DND-41 (cell line): ENCODE measurements at regions not wholly inside any gene's neighbourhood (a gene's known extent, or its start where the extent isn't known, plus 50 kb on each side); places are given as distances from the start of the nearest gene placed in this dataset.

Experiments
- ATAC-seq: fragments of 200-7000 bp; cut with Tn5 transposase; 3 replicates; pipeline ENCODE4 v1.9.1; 2021; ENCODE audit warnings: low read depth; ENCODE audit not compliant: insufficient read depth
- DNase-seq: peaks from one replicate; pipeline ENCODE4 v3.0.0-alpha.2; 2020
- H2AFZ ChIP-seq: 2 replicates; pipeline ENCODE4 v1.6.0; 2012; ENCODE audit warnings: low read depth, low read length
- H3K27ac ChIP-seq: 2 replicates; pipeline ENCODE4 v1.5.1; 2012; ENCODE audit warnings: low read length, inconsistent platforms
- H3K27me3 ChIP-seq: fragments of 200-600 bp; sonication (generic); 2 replicates; pipeline ENCODE4 v1.6.0; 2012; ENCODE audit warnings: low read length, mild to moderate bottlenecking, inconsistent platforms; ENCODE audit not compliant: insufficient read depth, poor library complexity
- H3K36me3 ChIP-seq: 2 replicates; pipeline ENCODE4 v1.5.1; 2012; ENCODE audit warnings: low read length, inconsistent platforms; ENCODE audit not compliant: insufficient read depth
- H3K4me1 ChIP-seq: 2 replicates; pipeline ENCODE4 v1.5.1; 2012; ENCODE audit warnings: mild to moderate bottlenecking, low read length; ENCODE audit not compliant: insufficient read depth
- H3K4me2 ChIP-seq: 2 replicates; pipeline ENCODE4 v1.6.0; 2012; ENCODE audit warnings: mild to moderate bottlenecking, moderate library complexity, low read length, inconsistent platforms; ENCODE audit not compliant: insufficient read depth
- H3K4me3 ChIP-seq, 2 experiments: fragments of 200-600 bp in 1 of 2; shearing (Covaris generic) in 1 of 2; 2 replicates each; pipeline ENCODE4 v1.5.1; 2012 to 2016; ENCODE audit warnings: inconsistent platforms in 2 of 2, low read length in 2 of 2, mild to moderate bottlenecking in 2 of 2, low read depth in 1 of 2, moderate library complexity in 1 of 2
- H3K79me2 ChIP-seq: 2 replicates; pipeline ENCODE4 v1.6.0; 2012; ENCODE audit warnings: low read length, inconsistent platforms; ENCODE audit not compliant: insufficient read depth
- H3K9ac ChIP-seq: 2 replicates; pipeline ENCODE4 v1.6.0; 2012; ENCODE audit warnings: low read depth, mild to moderate bottlenecking, inconsistent platforms, low read length, moderate library complexity
- H3K9me3 ChIP-seq: 2 replicates; pipeline ENCODE4 v1.5.1; 2012; ENCODE audit warnings: low read length, moderate library complexity, mild to moderate bottlenecking, inconsistent platforms; ENCODE audit not compliant: insufficient read depth, severe bottlenecking
- H4K20me1 ChIP-seq: 2 replicates; pipeline ENCODE4 v1.6.0; 2012; ENCODE audit warnings: low read length; ENCODE audit not compliant: insufficient read depth
- CTCF ChIP-seq: IDR thresholded peaks from 2 replicates; pipeline ENCODE4 v1.5.1; 2012; ENCODE audit warnings: borderline replicate concordance, low read length, moderate library complexity, mild to moderate bottlenecking; ENCODE audit not compliant: poor library complexity, severe bottlenecking; ENCODE audit errors: extremely low read depth
- EZH2 ChIP-seq: IDR thresholded peaks from 3 replicates; pipeline ENCODE4 v1.6.1; 2012; ENCODE audit warnings: borderline replicate concordance, low read depth, mild to moderate bottlenecking, moderate library complexity, low read length, inconsistent platforms; ENCODE audit not compliant: severe bottlenecking

- Histone ChIP-seq H2AFZ (no peak overlapping the region), H3K4me2 (no peak overlapping the region)
These were observed 93.2 kb downstream of the GASK1B start for GRCh38 chr4:158079661-158080060.

GRCh38 chr4:158077835-158078234 lies 95.0 kb downstream of the GASK1B start:
- H3K9me3 ChIP-seq = no peaks in the 10 kb centered on the region
- H3K36me3 ChIP-seq = no peaks in the 10 kb centered on the region
- H2AFZ ChIP-seq = no peak overlapping the region
- H3K27me3 ChIP-seq = no peaks in the 10 kb centered on the region
- H4K20me1 ChIP-seq = no peaks in the 10 kb centered on the region
- ATAC-seq (no peak), DNase-seq (no peak)
- no peaks in the 10 kb centered on the region for H3K79me2 ChIP-seq
- H3K4me3 ChIP-seq = no peak overlapping the region
- no peak overlapping the region for H3K4me2 ChIP-seq
- H3K27ac ChIP-seq = no peak overlapping the region
- TF ChIP-seq EZH2 = no peak
- H3K4me1 ChIP-seq = no peaks in the 10 kb centered on the region
- H3K9ac ChIP-seq = no peak overlapping the region

More at GRCh38 chr4:158079661-158080060, 93.2 kb downstream of the GASK1B start:
- Histone ChIP-seq H3K27me3 (no peaks in the 10 kb centered on the region), H3K4me3 (no peak overlapping the region), H3K4me1 (no peaks in the 10 kb centered on the region), H3K9me3 (no peaks in the 10 kb centered on the region), H3K27ac (no peak overlapping the region), H4K20me1 (no peaks in the 10 kb centered on the region), H3K79me2 (no peaks in the 10 kb centered on the region), H3K36me3 (no peaks in the 10 kb centered on the region), H3K9ac (no peak overlapping the region)
- DNase-seq (no peak), ATAC-seq (no peak)
- no peak for TF ChIP-seq EZH2
- TF ChIP-seq CTCF = no peak

GRCh38 chr4:158074851-158075250 lies 98.0 kb downstream of the GASK1B start:
- Histone ChIP-seq H3K27ac (no peak overlapping the region), H3K9me3 (no peaks in the 10 kb centered on the region), H3K27me3 (no peaks in the 10 kb centered on the region), H3K4me1 (no peaks in the 10 kb centered on the region), H4K20me1 (no peaks in the 10 kb centered on the region), H3K79me2 (no peaks in the 10 kb centered on the region), H2AFZ (no peak overlapping the region), H3K4me2 (no peak overlapping the region), H3K4me3 (no peak overlapping the region), H3K36me3 (no peaks in the 10 kb centered on the region), H3K9ac (no peak overlapping the region)
- TF ChIP-seq EZH2 (no peak), CTCF (no peak)
- ATAC-seq (no peak), DNase-seq (no peak)

- H3K4me3 ChIP-seq = no peak overlapping the region
These were observed 100.9 kb downstream of the GASK1B start for GRCh38 chr4:158071931-158072330.

More at GRCh38 chr4:158071931-158072330, 100.9 kb downstream of the GASK1B start:
- no peak overlapping the region for H3K4me2 ChIP-seq
- DNase-seq = no peak
- no peaks in the 10 kb centered on the region for H4K20me1 ChIP-seq
- no peak overlapping the region for H3K9ac ChIP-seq
- no peak overlapping the region for H3K27ac ChIP-seq
- no peaks in the 10 kb centered on the region for H3K9me3 ChIP-seq
- no peaks in the 10 kb centered on the region for H3K27me3 ChIP-seq
- no peak for TF ChIP-seq EZH2
- TF ChIP-seq CTCF = no peak
- H3K79me2 ChIP-seq = no peaks in the 10 kb centered on the region
- H3K36me3 ChIP-seq = no peaks in the 10 kb centered on the region
- no peak for ATAC-seq
- H2AFZ ChIP-seq = no peak overlapping the region
- H3K4me1 ChIP-seq = no peaks in the 10 kb centered on the region
